ENCODE measurements at regions not wholly inside any gene's neighbourhood (a gene's known extent, or its start where the extent isn't known, plus 50 kb on each side); places are given as distances from the start of the nearest gene placed in this dataset.
"Not testable (repeated sequence)": the region's sequence is repeated elsewhere in the genome, so short reads cannot be mapped to it uniquely, and the experiment has no call there.

GRCh38 chr1:232339073-232339472 is 290.9 kb downstream of the SIPA1L2 start:
- DNase-seq: no peak

- DNase-seq: no peak
Observed at GRCh38 chr1:232335741-232336293, 294.1 kb downstream of the SIPA1L2 start.

GRCh38 chr1:232335261-232335660 is 294.7 kb downstream of the SIPA1L2 start:
- DNase-seq: no peak

- DNase-seq: no peak
Observed at GRCh38 chr1:232334811-232335210, 295.1 kb downstream of the SIPA1L2 start.

- DNase-seq: no peak
Observed at GRCh38 chr1:232334246-232334645, 295.7 kb downstream of the SIPA1L2 start.

GRCh38 chr1:232333419-232333767 is 296.5 kb downstream of the SIPA1L2 start:
- DNase-seq: no peak

- DNase-seq: not testable (repeated sequence)
Observed at GRCh38 chr1:232332710-232333418, 297.1 kb downstream of the SIPA1L2 start.

- no peak for DNase-seq
Observed at GRCh38 chr1:232329103-232329813, 300.7 kb downstream of the SIPA1L2 start.

GRCh38 chr1:232328486-232329102 is 301.3 kb downstream of the SIPA1L2 start:
- no peak for DNase-seq

- no peak for DNase-seq
Observed at GRCh38 chr1:232327899-232328298, 302.0 kb downstream of the SIPA1L2 start.

GRCh38 chr1:232327269-232327668 is 302.7 kb downstream of the SIPA1L2 start:
- DNase-seq: no peak

- DNase-seq: no peak
Observed at GRCh38 chr1:232322162-232322734, 307.7 kb downstream of the SIPA1L2 start.

GRCh38 chr1:232319518-232320210 is 310.3 kb downstream of the SIPA1L2 start:
- no peak for DNase-seq

- DNase-seq: no peak
Observed at GRCh38 chr1:232319072-232319471, 310.9 kb downstream of the SIPA1L2 start.

- no peak for DNase-seq
Observed at GRCh38 chr1:232318143-232318542, 311.8 kb downstream of the SIPA1L2 start.

- DNase-seq: no peak
Observed at GRCh38 chr1:232317350-232317749, 312.6 kb downstream of the SIPA1L2 start.

- no peak for DNase-seq
Observed at GRCh38 chr1:232316864-232317263, 313.1 kb downstream of the SIPA1L2 start.

- DNase-seq: not testable (repeated sequence)
Observed at GRCh38 chr1:232313876-232314275, 316.1 kb downstream of the SIPA1L2 start.

- DNase-seq: no peak
Observed at GRCh38 chr1:232310541-232310940, 319.4 kb downstream of the SIPA1L2 start.

GRCh38 chr1:232308616-232309015 is 321.3 kb downstream of the SIPA1L2 start:
- DNase-seq: peak; percentile 63

- DNase-seq: no peak
Observed at GRCh38 chr1:232307296-232308017, 322.5 kb downstream of the SIPA1L2 start.

All from dermis blood vessel endothelial cell (primary cell).